SU-DHL-6 (cell line): ENCODE measurements at regions not wholly inside any gene's neighbourhood (a gene's known extent, or its start where the extent isn't known, plus 50 kb on each side); places are given as distances from the start of the nearest gene placed in this dataset.

Source experiments
- H2AFZ ChIP-seq: fragments of 200-600 bp; sonication (generic); 2 replicates; pipeline ENCODE4 v1.6.1; 2014; ENCODE audit warnings: low read depth, mild to moderate bottlenecking, moderate library complexity, mixed read lengths, antibody characterized with exemption, low read length; ENCODE audit not compliant: severe bottlenecking
- H3F3A ChIP-seq: fragments of 200-600 bp; shearing (Covaris generic); 2 replicates; pipeline ENCODE4 v1.6.0; 2016; ENCODE audit warnings: antibody characterized with exemption, mild to moderate bottlenecking; ENCODE audit not compliant: insufficient read depth
- H3K27ac ChIP-seq: fragments of 200-600 bp; sonication (generic); 2 replicates; pipeline ENCODE4 v1.5.1; 2016; ENCODE audit warnings: low read depth, mild to moderate bottlenecking, low read length, moderate library complexity, mixed read lengths
- H3K27me3 ChIP-seq: fragments of 200-600 bp; sonication (generic), shearing (Covaris generic); 2 replicates; pipeline ENCODE4 v1.6.0; 2014; ENCODE audit warnings: mild to moderate bottlenecking, low read length
- H3K36me3 ChIP-seq: fragments of 200-600 bp; sonication (generic); 2 replicates; pipeline ENCODE4 v1.6.1; 2014; ENCODE audit warnings: mild to moderate bottlenecking, low read length, mixed read lengths
- H3K4me2 ChIP-seq: fragments of 300-600, 200-600 bp; shearing (Covaris generic), sonication (generic); 2 replicates; pipeline ENCODE4 v1.6.0; 2014; ENCODE audit warnings: low read length, low read depth, mild to moderate bottlenecking; ENCODE audit not compliant: poor library complexity, severe bottlenecking
- H3K4me3 ChIP-seq: fragments of 200-600 bp; sonication (generic); 2 replicates; pipeline ENCODE4 v1.5.1; 2014; ENCODE audit warnings: antibody characterized with exemption, low read length, mild to moderate bottlenecking, mixed read lengths; ENCODE audit not compliant: insufficient read depth, poor library complexity, severe bottlenecking
- H3K79me2 ChIP-seq: fragments of 200-600 bp; sonication (generic); 2 replicates; pipeline ENCODE4 v1.6.1; 2014; ENCODE audit warnings: mild to moderate bottlenecking, low read length, moderate library complexity; ENCODE audit not compliant: insufficient read depth
- H3K9ac ChIP-seq: fragments of 200-600 bp; sonication (generic); 2 replicates; pipeline ENCODE4 v1.7.0; 2014; ENCODE audit warnings: mild to moderate bottlenecking, low read length
- H3K9me2 ChIP-seq: fragments of 200-600 bp; sonication (generic); replicated peaks from 2 replicates; pipeline ENCODE4 v1.6.1; 2014; ENCODE audit warnings: low read length; ENCODE audit not compliant: insufficient read depth
- H3K9me3 ChIP-seq: fragments of 200-600 bp; sonication (generic); 2 replicates; pipeline ENCODE4 v1.6.1; 2014; ENCODE audit warnings: low read length, mixed read lengths; ENCODE audit not compliant: insufficient read depth
- H4K20me1 ChIP-seq: fragments of 200-600 bp; sonication (generic); 2 replicates; pipeline ENCODE4 v1.6.1; 2014; ENCODE audit warnings: low read depth, mild to moderate bottlenecking, antibody characterized with exemption, low read length, moderate library complexity, mixed read lengths
- CTCF ChIP-seq: fragments of 200-600 bp; sonication (generic); IDR thresholded peaks from one replicate; pipeline ENCODE4 v1.5.1; 2017; ENCODE audit warnings: antibody characterized with exemption, mild to moderate bottlenecking, low read length, moderate library complexity; ENCODE audit not compliant: insufficient read depth, poor library complexity, severe bottlenecking
- EZH2phosphoT487 ChIP-seq: fragments of 200-600 bp; sonication (generic), shearing (Covaris generic); conservative IDR thresholded peaks from 2 replicates; pipeline ENCODE4 v1.6.1; 2018; ENCODE audit warnings: mild to moderate bottlenecking, antibody characterized with exemption, low read length, moderate library complexity, mixed read lengths

GRCh38 chr3:61497463-61497862, 63.9 kb upstream of the PTPRG start:
- no peaks in the 10 kb centered on the region for H3K9me3 ChIP-seq
- TF ChIP-seq CTCF (no peak), EZH2phosphoT487 (no peak)
- H3K9ac ChIP-seq = no peak overlapping the region
- H3K27me3 ChIP-seq = no peaks in the 10 kb centered on the region
- H3F3A ChIP-seq = no peaks in the 10 kb centered on the region
- no peak overlapping the region for H3K27ac ChIP-seq
- no peak overlapping the region for H3K4me2 ChIP-seq
- H3K36me3 ChIP-seq = no peaks in the 10 kb centered on the region
- H3K4me3 ChIP-seq = no peak overlapping the region
- no peak overlapping the region for H2AFZ ChIP-seq
- no peaks in the 10 kb centered on the region for H3K79me2 ChIP-seq
- no peaks in the 10 kb centered on the region for H4K20me1 ChIP-seq
- H3K9me2 ChIP-seq = no peaks in the 10 kb centered on the region

GRCh38 chr3:61505197-61505596, 56.2 kb upstream of the PTPRG start:
- no peak overlapping the region for H3K4me2 ChIP-seq
- H3K27me3 ChIP-seq = no peaks in the 10 kb centered on the region
- H2AFZ ChIP-seq = no peak overlapping the region
- H3K4me3 ChIP-seq = no peak overlapping the region
- H3K27ac ChIP-seq = no peak overlapping the region
- no peaks in the 10 kb centered on the region for H4K20me1 ChIP-seq
- TF ChIP-seq CTCF (no peak), EZH2phosphoT487 (no peak)
- H3K9ac ChIP-seq = no peak overlapping the region
- no peaks in the 10 kb centered on the region for H3K36me3 ChIP-seq
- no peaks in the 10 kb centered on the region for H3F3A ChIP-seq
- H3K9me3 ChIP-seq = no peaks in the 10 kb centered on the region
- H3K9me2 ChIP-seq = no peaks in the 10 kb centered on the region
- H3K79me2 ChIP-seq = no peaks in the 10 kb centered on the region

GRCh38 chr3:61507946-61508345, 53.4 kb upstream of the PTPRG start:
- no peaks in the 10 kb centered on the region for H4K20me1 ChIP-seq
- TF ChIP-seq EZH2phosphoT487 (no peak), CTCF (no peak)
- H3F3A ChIP-seq = no peaks in the 10 kb centered on the region
- H3K9me2 ChIP-seq = no peaks in the 10 kb centered on the region
- no peak overlapping the region for H3K4me2 ChIP-seq
- no peaks in the 10 kb centered on the region for H3K9me3 ChIP-seq
- H3K36me3 ChIP-seq = no peaks in the 10 kb centered on the region
- no peak overlapping the region for H3K4me3 ChIP-seq
- no peaks in the 10 kb centered on the region for H3K79me2 ChIP-seq
- H3K27ac ChIP-seq = no peak overlapping the region
- H3K27me3 ChIP-seq = no peaks in the 10 kb centered on the region
- H3K9ac ChIP-seq = no peak overlapping the region
- no peak overlapping the region for H2AFZ ChIP-seq
